Tibial artery (tissue), 4 donors: ENCODE measurements at regions not wholly inside any gene's neighbourhood (a gene's known extent, or its start where the extent isn't known, plus 50 kb on each side); places are given as distances from the start of the nearest gene placed in this dataset.

Experiments used
- DNase-seq, 2 donors: peaks; one replicate each; pipeline ENCODE4 v3.0.0-alpha.2; 2019
- H3K27ac ChIP-seq, 2 donors: fragments of 200-600 bp; sonication (generic) in 1 of 2; 1 replicate in 1 of 2; 2 replicates in 1 of 2; pipeline ENCODE4 v1.5.1; 2018 to 2019; ENCODE audit warnings: mild to moderate bottlenecking in 1 of 2
- H3K27me3 ChIP-seq, 2 donors: fragments of 200-600 bp; sonication (generic) in 1 of 2; one replicate each; pipeline versions ENCODE4 v1.5.1 to v1.6.0; 2016 to 2019
- H3K36me3 ChIP-seq, 3 donors: fragments of 200-600 bp; sonication (generic) in 2 of 3; one replicate each; pipeline ENCODE4 v1.5.1; 2016 to 2019; ENCODE audit warnings: mild to moderate bottlenecking in 2 of 3
- H3K4me1 ChIP-seq, 4 donors: fragments of 200-600 bp; sonication (generic) in 2 of 4; 1 replicate in 3 of 4; 2 replicates in 1 of 4; pipeline ENCODE4 v1.5.1; 2016 to 2019
- H3K4me3 ChIP-seq, 2 donors: fragments of 200-600 bp; sonication (generic) in 1 of 2; 1 replicate in 1 of 2; 2 replicates in 1 of 2; pipeline ENCODE4 v1.5.1; 2018 to 2019; ENCODE audit warnings: mild to moderate bottlenecking in 2 of 2
- H3K9me3 ChIP-seq, 3 donors: fragments of 200-600 bp; sonication (generic) in 1 of 3; one replicate each; pipeline ENCODE4 v1.5.1; 2016 to 2019
- CTCF ChIP-seq, 2 experiments: fragments of 200-600 bp in 1 of 2; fragments of 450-650 bp in 1 of 2; IDR thresholded peaks; one replicate each; pipeline ENCODE4 v1.5.1; 2017 to 2019; ENCODE audit warnings: antibody characterized with exemption in 2 of 2, mild to moderate bottlenecking in 1 of 2, moderate library complexity in 1 of 2
- intact Hi-C: fragments of 100-400 bp; cut with DNase I; formaldehyde crosslinking; loops from one replicate; pipeline ENCODE4 v1.15.0; 2023; ENCODE audit warnings: low total_unique reads

GRCh38 chr20:43781215-43781614, 54.4 kb upstream of the GTSF1L start:
- Histone ChIP-seq H3K27me3 (no peaks in the 10 kb centered on the region), H3K36me3 (no peaks in the 10 kb centered on the region), H3K9me3 (peaks cover 4 to 15% (median 14%) of the 10 kb centered on the region in 3 donors), H3K4me3 (no peak overlapping the region), H3K27ac (no peak overlapping the region), H3K4me1 (no peaks in the 10 kb centered on the region)
- no peak for TF ChIP-seq CTCF (IDR thresholded peaks at IDR 0.05)
- DNase-seq = no peak
- intact Hi-C loops = no loop called here

- H3K9me3 ChIP-seq = peaks cover 4 to 15% (median 14%) of the 10 kb centered on the region in 3 donors
- DNase-seq = no peak
- intact Hi-C loops = no loop called here
- no peaks in the 10 kb centered on the region for H3K36me3 ChIP-seq
- no peaks in the 10 kb centered on the region for H3K4me1 ChIP-seq
- H3K27ac ChIP-seq = no peak overlapping the region
- no peak for TF ChIP-seq CTCF (IDR thresholded peaks at IDR 0.05)
- H3K27me3 ChIP-seq = no peaks in the 10 kb centered on the region
- no peak overlapping the region for H3K4me3 ChIP-seq
These were observed 51.6 kb upstream of the GTSF1L start for GRCh38 chr20:43778375-43778774.

- Histone ChIP-seq H3K9me3 (peaks cover 4 to 15% (median 14%) of the 10 kb centered on the region in 3 donors), H3K27me3 (no peaks in the 10 kb centered on the region), H3K36me3 (no peaks in the 10 kb centered on the region), H3K4me3 (no peak overlapping the region), H3K4me1 (no peaks in the 10 kb centered on the region), H3K27ac (no peak overlapping the region)
- intact Hi-C loops = no loop called here
- no peak for DNase-seq
- no peak for TF ChIP-seq CTCF (IDR thresholded peaks at IDR 0.05)
These were observed 49.9 kb upstream of the GTSF1L start for GRCh38 chr20:43776691-43777090.
